ENCODE measurements at regions not wholly inside any gene's neighbourhood (a gene's known extent, or its start where the extent isn't known, plus 50 kb on each side); places are given as distances from the start of the nearest gene placed in this dataset.

- DNase-seq (ENCODE audit: low read depth) = no peak
- H3K4me3 ChIP-seq (ENCODE audit: control insufficient read depth, low read depth, low read length) = no peak overlapping the region
- TF ChIP-seq CTCF (IDR thresholded peaks at IDR 0.05; ENCODE audit: control insufficient read depth, insufficient read depth, low read depth, low read length, missing control alignments) = no peak
Measured at GRCh38 chr15:24733659-24734058, 58.1 kb downstream of the NPAP1 start.

GRCh38 chr15:24734396-24734795, 58.8 kb downstream of the NPAP1 start:
- no peak overlapping the region for H3K4me3 ChIP-seq (ENCODE audit: control insufficient read depth, low read depth, low read length)
- no peak for TF ChIP-seq CTCF (IDR thresholded peaks at IDR 0.05; ENCODE audit: control insufficient read depth, insufficient read depth, low read depth, low read length, missing control alignments)
- no peak for DNase-seq (ENCODE audit: low read depth)

GRCh38 chr15:24745290-24745689, 69.7 kb downstream of the NPAP1 start:
- no peak for DNase-seq (ENCODE audit: low read depth)
- H3K4me3 ChIP-seq (ENCODE audit: control insufficient read depth, low read depth, low read length) = no peak overlapping the region
- TF ChIP-seq CTCF (IDR thresholded peaks at IDR 0.05; ENCODE audit: control insufficient read depth, insufficient read depth, low read depth, low read length, missing control alignments) = no peak

GRCh38 chr15:24746094-24746493, 70.5 kb downstream of the NPAP1 start:
- TF ChIP-seq CTCF (IDR thresholded peaks at IDR 0.05; ENCODE audit: control insufficient read depth, insufficient read depth, low read depth, low read length, missing control alignments) = no peak
- no peak overlapping the region for H3K4me3 ChIP-seq (ENCODE audit: control insufficient read depth, low read depth, low read length)
- no peak for DNase-seq (ENCODE audit: low read depth)

- no peak for TF ChIP-seq CTCF (IDR thresholded peaks at IDR 0.05; ENCODE audit: control insufficient read depth, insufficient read depth, low read depth, low read length, missing control alignments)
- DNase-seq (ENCODE audit: low read depth) = no peak
- no peak overlapping the region for H3K4me3 ChIP-seq (ENCODE audit: control insufficient read depth, low read depth, low read length)
Measured at GRCh38 chr15:24747376-24747775, 71.8 kb downstream of the NPAP1 start.

- no peak for DNase-seq (ENCODE audit: low read depth)
- no peak overlapping the region for H3K4me3 ChIP-seq (ENCODE audit: control insufficient read depth, low read depth, low read length)
- TF ChIP-seq CTCF (IDR thresholded peaks at IDR 0.05; ENCODE audit: control insufficient read depth, insufficient read depth, low read depth, low read length, missing control alignments) = no peak
Measured at GRCh38 chr15:24748812-24749439, 73.4 kb downstream of the NPAP1 start.

GRCh38 chr15:24752354-24752753, 76.8 kb downstream of the NPAP1 start:
- no peak for TF ChIP-seq CTCF (IDR thresholded peaks at IDR 0.05; ENCODE audit: control insufficient read depth, insufficient read depth, low read depth, low read length, missing control alignments)
- no peak overlapping the region for H3K4me3 ChIP-seq (ENCODE audit: control insufficient read depth, low read depth, low read length)
- no peak for DNase-seq (ENCODE audit: low read depth)
